ENCODE measurements at regions not wholly inside any gene's neighbourhood (a gene's known extent, or its start where the extent isn't known, plus 50 kb on each side); places are given as distances from the start of the nearest gene placed in this dataset.

GRCh38 chr17:22453181-22453580 lies 760.9 kb downstream of the KCNJ18 start:
- no peak for DNase-seq

DNA sequence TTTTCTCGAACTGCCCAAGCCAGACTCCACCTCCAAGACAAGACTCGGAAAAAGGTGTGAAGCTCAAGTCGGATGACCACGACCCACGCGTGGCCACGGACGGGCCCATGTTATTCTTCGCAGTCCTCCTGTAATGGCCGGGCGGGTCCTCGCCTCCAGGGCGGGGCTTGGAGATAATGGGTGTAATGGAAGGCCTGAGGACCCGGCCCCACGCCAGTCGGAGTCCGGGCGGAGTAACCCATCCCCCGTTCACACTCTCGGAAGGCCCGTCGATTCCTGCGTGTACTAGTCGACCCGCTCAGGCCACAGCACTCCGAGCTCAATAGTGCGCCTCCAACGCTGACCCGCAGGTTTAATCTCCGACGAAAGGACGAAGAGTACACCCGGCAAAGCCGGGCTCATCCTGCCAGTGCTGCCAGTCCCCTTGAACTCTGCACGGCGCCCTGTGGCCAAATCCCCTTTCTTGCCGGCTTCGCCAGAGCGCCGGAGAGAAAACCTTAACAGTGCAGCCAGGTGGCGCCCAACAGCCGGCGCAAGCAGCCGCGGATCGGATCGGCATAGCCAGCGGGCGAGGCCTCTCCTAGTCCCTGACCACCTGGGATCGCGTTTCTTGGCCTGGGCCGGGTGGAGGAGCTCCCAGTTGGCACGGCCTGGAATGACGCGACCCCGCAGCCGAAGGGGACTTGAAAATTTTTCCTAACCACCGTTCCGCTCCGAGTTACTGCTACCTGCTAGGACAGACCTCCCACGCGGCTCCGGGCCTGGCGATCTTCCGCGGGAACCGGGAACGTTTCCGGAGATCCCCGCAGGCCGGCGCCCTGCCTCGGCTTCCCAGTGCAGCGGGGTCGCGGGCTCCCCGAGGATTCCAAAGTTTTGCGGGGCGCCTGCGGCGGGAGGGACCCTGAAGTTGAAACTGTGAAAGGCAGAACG lies 762.0 kb downstream of the KCNJ18 start:
- DNase-seq, result no peak

DNA sequence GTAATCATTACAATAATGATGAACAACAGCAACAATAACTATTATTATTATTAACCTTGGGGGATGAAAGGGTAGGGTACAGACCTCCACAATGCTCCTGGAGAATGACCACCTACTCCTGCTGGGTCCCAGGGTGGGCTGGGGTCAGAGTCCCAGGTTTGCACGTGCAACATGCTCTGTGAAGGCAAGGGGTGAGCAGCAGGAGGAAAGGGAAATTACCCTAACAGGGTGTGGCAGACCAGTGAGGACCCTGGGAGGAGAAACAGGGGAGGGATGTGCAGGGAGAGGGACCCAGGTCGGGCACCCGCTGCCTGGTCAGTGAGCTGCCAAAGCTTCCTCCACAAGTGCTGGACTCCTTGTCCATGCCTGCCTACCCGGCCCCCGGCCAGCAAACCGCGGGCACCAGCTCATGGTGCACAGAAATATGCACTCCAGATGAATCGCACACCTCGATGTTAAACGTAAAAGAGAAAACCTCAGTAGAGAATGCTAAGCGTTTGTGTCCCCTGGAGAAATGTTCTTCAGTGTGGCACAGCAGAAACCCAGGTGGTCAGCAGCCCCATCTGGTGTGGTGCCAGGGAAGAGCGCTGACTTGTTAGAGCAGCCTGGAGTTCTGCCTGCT lies 767.1 kb downstream of the KCNJ18 start:
- DNase-seq, result no peak

- no peak for DNase-seq
Observed at GRCh38 chr17:22459953-22460350, 767.6 kb downstream of the KCNJ18 start.

DNA sequence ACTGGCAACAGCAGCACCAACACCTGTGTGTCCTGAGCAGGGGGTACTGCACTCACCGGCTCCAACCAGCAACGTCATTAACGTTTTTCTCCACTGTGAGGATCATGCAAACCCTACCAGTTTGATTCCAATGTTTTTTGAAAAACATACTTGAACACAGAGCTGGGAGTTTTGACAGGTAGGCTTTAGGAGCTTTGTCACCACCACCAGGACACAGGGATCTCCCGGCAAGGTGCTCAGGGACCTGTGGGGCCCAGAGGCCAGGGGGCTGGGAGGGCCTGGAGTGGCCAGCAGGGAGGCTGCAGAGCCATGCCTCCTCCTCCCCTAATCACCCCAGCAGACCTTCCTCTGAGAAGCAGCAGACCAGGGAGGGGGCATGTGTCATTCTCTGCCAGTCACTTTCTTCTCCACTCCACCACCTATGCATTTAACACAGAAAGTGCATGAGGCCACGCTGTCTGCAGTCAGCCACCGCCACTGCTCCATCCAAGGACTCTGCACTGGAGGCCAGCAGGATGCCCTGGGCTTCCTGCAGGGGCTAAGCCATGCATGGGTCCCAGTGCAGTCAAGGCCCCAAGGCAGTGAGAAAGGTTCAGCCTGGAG lies 768.2 kb downstream of the KCNJ18 start:
- no peak for DNase-seq

GRCh38 chr17:22461460-22462145 lies 769.3 kb downstream of the KCNJ18 start:
- DNase-seq, result no peak

- no peak for DNase-seq
Observed at GRCh38 chr17:22462461-22462860, 770.1 kb downstream of the KCNJ18 start.

DNA sequence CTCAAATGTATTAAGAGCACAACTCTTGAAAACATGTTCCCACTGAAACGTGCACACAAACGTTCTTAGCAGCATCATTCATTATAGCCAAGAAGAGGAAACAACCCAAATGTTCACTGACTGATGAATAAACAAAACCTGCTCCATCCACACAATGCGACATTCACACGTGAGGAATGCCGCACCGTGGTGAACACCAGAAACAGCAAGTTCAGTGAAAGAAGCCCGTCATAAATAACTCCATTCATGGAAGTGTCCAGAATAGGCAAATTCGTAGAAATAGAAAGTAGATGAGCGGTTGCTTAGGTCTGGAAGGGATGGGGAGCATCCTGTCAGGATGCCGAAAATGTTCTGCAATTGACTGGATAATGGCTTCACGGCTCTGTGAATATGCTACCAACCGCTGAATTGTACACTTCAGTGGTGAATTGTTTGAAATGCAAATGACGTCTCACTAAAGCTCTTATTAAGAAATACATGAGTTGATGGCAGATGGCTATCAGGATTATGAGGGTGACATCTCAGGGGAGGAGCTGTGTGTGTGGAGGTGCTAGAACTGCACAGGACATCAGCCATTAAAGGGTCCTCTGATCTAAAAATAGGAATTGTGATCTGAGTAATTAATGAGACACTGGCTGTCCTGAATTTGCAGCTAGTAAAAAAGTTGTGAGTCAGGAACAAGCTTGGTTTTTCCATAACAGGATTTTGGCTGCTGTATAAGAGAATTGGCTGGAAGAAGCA lies 771.0 kb downstream of the KCNJ18 start:
- DNase-seq, result no peak

- no peak for DNase-seq
Observed at GRCh38 chr17:22464041-22464440, 771.7 kb downstream of the KCNJ18 start.

- no peak for DNase-seq
Observed at GRCh38 chr17:22467720-22468119, 775.4 kb downstream of the KCNJ18 start.

DNA sequence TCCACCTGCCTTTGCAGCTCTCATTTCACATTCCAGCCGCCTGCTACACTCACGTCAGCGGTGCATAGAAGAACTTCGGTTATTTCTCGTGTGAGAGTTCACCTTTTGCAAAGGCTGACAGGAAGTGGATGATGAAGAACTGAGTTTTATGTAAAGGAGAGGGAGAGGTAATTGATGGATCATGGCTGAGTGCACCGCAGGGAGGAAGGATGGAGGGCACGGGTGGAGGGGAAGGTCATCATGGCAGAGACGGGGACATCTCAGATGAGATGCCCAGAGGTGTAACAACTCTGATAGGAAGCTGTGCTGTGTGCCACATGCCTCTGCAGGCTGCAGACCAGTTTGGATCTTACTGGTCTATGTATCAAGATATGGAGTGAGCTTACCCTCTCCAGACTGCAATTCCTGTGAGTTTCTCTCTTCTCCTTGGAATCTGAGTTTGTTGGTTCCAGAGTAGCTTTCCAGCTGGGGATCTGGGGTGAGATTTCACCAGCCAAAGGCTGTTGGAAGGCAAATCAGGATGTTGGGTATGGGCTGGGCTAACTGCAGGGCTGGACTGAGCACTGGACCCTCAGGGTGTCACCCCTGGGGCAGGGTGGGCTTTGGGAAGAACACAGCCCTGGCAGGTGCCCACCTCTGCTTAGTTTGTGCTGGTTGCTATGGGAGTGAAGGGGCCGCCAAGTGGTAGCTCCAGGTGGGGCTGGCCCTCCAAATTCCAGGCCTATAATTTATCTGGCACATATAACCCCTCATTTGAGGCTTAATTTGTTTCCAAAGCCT lies 777.0 kb downstream of the KCNJ18 start:
- DNase-seq, result no peak

GRCh38 chr17:22469941-22470340 lies 777.6 kb downstream of the KCNJ18 start:
- no peak for DNase-seq

DNA sequence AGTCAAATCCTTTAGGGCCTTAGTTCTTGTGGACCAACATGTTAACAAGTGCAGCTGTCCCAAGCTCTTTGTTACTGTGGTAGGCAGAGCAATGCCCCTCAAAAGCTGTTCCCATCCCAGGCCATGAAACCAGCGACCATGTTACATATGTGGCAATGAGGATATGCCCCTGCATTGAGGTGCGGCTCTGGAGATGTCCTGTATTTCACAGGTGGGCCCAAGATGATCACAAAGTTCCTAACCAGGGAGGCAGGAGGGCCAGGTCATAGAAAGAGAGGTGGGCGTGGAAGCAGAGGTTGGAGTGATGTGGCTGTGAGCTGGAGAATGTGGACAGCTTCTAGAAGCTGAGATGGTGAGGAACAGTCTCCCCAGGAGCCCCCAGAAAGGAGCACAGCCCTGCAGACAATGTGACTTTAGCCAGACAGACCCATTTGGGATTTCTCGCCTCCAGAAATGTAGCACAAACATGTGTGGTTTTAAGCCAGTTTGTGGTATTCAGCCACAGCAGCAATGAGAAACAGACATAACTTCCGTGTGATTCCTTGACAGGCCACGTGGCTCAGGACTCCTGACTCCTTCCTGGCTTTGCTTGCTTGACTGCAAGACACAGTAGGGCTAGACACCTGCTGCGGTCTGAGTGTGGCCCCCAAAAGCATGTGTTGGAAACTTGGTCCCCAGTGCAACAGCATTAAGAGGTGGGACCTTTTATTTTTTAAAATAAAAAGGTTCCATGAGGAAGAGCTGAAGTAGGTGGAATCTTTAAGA lies 778.3 kb downstream of the KCNJ18 start:
- DNase-seq, result no peak

GRCh38 chr17:22484826-22485225 lies 792.5 kb downstream of the KCNJ18 start:
- no peak for DNase-seq

GRCh38 chr17:22490399-22490798 lies 798.1 kb downstream of the KCNJ18 start:
- DNase-seq, result no peak

DNA sequence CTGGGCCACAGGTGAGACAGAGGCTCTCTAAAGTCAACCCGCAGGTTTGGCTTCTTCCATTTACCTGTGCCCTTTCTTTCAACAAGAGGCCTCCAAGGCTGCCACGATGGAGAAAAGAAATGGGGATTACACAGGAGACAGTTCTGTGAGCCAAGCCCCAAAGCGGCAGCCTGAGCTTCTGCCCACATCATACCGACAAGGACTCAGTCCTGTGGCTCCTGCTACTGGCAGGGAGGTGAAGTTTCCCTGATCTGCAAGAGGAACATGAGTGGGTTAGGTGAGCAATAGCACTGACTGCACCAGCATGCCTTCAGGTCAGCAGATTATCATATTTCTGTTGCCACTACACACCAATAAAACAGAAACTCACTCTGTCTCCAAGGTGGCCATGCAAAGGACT lies 800.0 kb downstream of the KCNJ18 start:
- no peak for DNase-seq

- no peak for DNase-seq
Observed at GRCh38 chr17:22496450-22496849, 804.1 kb downstream of the KCNJ18 start.

DNA sequence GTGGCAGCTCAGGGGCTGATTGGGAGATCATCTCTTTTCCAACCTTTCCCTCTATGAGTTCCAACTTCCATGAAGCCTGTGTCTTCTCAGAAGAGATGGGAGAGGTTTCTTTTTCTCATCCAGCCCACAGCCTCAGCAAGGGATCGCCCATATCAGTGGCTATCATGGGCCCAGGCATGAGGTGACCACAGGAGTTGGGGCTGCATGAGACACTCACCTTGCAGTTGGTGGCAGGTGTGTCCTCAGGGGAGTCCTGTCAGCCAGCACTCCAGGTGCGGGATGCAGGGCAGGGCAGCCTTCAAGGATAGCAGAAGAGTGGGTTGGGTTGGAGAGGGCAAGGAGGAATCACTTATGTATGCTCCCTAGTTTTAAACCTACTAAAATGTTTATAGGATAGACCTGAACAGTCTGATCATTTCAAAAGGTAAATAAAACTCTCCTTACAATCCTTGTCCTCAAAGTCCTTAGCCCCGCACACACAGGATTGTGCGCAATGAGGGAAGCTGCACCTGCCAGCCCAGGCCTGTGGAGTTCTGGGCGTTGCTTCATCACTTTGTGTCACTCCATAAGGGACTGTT lies 811.1 kb downstream of the KCNJ18 start:
- no peak for DNase-seq

DNA sequence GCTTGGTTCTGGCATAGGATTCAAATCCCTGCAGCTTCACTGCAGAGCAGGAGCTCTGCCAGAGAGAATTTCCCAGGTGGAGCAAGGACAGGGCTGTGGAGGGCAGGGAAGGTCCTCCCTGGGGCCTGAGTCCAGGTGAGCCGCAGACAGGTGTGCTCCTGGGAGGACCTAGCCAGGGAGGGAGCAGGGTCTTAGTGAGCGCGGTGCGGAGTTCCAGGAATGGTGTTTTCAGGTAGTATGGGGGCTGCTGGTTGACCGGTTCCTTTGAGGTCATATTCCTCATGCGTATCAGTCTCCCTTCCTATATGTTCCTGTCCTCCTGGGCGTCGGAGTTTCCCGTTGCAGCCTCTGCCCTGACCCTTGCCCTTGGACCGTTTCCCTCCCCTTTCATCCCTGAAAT lies 813.3 kb downstream of the KCNJ18 start:
- no peak for DNase-seq

- DNase-seq, result no peak
Observed at GRCh38 chr17:22506231-22506630, 813.9 kb downstream of the KCNJ18 start.

GRCh38 chr17:22506861-22507260 lies 814.5 kb downstream of the KCNJ18 start:
- DNase-seq, result no peak

Measured in activated T-cell treated with anti-CD3 and anti-CD28 coated beads, Interleukin-2, amount 50 U/mL, for 1 hour (primary cell).